Fibroblast of skin of right biceps (primary cell): ENCODE measurements at regions not wholly inside any gene's neighbourhood (a gene's known extent, or its start where the extent isn't known, plus 50 kb on each side); places are given as distances from the start of the nearest gene placed in this dataset.

Source experiments
- DNase-seq: peaks from one replicate; pipeline ENCODE4 v3.0.0-alpha.2; 2013

DNA sequence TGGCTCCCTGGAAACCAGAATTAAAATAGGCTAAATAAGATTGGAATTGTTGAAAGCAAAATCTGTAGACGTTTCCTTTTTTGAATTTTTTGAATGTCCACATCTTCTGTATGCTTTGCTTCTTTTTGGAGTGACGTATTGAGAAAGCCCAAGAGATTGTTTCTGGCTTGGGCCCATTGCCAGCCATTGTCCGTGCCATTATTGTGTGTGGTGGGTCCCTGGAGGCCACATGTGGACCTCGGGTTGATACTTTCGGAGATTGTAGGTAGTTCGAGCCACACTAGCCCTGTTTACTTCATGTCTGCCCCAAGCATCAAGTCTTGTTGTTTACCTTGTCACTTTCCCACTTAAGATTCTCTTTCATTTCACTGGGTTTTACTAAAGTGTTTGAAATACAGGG lies 106.0 kb downstream of the PALM2AKAP2 start:
- DNase-seq = no peak

DNA sequence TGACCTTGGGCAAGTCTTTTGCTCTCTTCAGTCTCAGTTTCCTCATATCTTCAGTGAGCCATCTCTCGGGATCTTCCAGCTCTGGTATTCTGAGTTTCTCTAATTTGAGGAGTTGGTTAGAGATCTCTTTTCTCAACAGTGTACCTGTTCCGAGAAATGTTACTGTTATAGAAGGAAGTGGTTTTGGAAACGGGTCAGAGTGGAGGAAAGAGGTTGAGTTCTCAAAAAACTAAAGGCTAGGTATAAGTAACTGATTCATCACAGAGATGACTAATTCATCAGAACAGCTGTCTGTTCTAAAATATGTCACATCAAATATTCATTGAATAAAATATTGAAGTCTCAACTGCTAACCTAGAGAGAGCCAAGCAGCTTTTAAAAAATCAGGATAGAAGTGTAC lies 106.6 kb downstream of the PALM2AKAP2 start:
- DNase-seq = no peak

DNA sequence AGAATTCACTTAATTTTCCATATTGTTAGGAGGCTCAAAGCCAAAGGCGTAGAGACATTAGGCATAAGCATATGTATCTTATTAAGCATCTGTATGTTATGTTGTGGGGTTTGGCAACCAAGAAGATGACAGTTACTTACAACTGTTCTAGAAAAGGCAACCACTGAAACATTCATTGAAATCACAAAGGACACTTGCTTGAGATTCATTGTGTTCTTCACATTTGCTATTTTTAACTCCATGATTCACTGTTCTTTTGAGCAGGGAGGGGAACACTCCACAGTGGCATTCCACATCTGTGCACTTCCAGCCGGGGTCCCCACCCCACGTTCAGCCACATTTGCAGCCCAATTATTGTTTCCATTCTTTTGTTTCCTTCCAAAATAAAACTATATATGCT lies 107.1 kb downstream of the PALM2AKAP2 start:
- peak; percentile 86 for DNase-seq

DNA sequence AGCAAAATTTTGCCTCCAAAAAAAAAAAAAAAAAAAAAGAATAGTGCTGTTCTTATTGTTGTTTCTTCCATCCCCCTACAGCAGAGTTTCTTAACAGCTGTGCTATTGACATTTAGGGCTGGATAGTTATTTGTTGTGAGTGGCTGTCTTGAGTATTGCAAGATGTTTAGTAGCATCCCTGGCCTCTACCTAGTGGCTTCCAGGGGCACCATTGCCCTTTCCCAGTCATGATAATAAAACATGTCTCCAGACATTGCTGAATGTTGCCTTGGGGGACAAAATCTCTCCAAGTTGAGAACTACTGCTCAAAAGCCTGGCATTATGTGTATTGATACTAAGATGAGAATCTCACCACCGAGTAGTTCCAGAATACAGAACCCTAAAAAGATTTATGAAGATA lies 108.7 kb downstream of the PALM2AKAP2 start:
- DNase-seq = no peak

DNA sequence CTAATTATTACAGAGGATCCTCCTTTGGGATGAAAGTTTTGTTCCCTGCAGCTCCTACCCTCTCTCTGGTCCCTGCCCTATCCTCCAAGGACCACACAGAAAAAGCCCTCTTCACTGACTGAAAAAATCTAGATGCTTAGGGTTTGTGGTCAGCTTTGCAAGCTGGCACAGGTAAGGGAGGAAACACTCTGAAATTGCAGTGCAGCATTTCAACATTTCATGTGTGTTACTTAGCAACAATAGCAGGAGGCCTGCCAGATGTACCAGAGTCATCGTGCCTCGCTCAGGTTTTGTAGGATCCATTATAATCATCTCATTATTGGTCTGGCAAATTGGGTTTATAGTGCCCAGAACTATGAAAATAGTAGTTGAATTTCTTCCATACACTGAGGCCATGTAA lies 109.5 kb downstream of the PALM2AKAP2 start:
- no peak for DNase-seq

DNA sequence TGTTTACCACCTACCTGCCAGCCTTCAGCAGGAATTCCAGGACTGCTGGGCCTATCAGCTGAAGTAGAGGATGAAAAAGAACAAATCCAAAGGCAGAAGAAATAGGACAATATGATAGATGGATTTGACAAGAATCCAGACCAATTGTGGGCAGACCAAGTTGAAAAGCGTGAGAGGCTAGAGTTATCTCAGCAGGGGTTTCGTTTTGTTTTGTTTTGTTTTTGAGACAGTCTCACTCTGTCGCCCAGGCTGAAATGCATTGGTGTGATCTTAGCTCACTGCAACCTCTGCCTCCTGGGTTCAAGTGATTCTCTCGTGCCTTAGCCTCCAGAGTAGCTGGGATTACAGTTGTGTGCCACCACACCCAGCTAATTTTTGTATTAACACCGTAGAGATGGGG lies 113.2 kb downstream of the PALM2AKAP2 start:
- DNase-seq = no peak

DNA sequence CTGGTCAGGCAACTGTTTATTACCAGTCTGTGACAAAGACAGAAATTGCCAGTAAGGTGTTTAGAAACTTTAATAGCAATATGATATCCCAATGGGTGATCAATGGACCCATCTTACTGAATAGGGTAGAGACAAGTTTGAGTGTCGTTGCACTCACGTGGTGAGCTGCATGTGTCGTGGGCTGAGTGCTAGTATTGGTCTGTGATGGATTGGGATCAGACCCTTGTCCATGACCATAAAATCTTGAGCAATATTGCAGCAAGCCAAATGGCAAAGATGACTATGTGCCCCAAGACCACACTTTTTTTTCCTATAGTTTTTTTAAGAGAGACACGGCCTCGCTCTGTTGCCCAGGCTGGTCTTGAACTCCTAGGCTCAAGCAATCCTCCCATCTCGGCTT lies 114.5 kb downstream of the PALM2AKAP2 start:
- DNase-seq = no peak

DNA sequence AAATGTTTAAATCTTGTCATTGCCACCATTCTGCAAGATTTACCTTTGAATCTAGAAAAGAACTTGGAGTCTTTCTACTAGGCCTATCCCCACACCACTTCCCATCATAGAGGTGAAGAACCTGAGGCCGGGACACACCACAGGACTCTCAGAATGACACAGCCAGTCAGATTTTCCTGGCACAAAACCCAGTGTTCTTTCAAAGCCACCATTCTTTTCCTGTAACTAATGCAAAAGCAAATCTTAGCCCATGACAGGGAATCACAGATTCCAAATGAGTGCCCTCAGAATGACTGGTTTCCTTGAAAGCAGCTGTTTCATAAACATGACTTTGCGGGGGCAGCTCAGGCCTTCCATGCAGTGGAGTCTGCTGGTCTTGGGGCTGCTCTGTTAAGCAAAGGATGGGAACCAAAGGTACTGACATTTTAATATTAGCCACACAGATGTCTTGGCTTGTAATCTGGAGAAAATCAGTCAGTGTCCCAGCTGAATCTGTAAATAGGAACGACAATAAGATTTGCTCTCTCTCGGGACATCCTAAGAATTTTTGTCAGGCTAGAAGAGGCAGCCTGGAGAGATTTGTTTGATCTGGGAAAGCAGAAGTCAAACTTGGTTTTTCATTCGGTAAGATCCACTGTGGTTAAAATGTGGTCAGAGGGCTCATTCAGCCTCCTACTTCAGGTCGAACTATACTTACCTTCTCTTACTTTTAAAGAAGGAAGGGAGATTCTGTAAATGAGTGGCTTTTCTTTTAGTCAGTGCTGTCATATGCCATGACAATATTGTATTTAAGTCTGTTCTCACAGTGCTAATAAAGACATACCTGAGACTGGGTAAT lies 115.1 kb downstream of the PALM2AKAP2 start:
- peak; percentile 79 for DNase-seq

DNA sequence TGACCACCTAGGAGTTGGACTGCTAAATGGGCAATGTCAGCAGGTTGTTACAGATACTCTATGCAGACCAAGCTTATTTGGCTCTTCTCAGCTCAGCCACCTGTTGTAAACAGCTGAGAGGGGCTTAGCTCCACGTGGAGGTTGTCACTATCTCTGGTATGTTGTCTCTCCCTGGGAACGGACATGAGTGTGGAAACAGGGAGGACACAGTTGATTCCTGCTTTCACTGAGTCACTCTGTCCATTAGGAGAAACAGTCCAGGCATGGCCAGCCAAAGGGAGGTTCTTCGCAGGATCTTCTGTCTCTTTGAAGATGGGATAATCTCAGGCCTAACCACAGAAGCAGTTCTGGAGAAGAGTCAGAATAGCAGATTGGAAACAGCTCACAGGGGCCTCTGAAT lies 121.2 kb downstream of the PALM2AKAP2 start:
- DNase-seq = peak; percentile 62

DNA sequence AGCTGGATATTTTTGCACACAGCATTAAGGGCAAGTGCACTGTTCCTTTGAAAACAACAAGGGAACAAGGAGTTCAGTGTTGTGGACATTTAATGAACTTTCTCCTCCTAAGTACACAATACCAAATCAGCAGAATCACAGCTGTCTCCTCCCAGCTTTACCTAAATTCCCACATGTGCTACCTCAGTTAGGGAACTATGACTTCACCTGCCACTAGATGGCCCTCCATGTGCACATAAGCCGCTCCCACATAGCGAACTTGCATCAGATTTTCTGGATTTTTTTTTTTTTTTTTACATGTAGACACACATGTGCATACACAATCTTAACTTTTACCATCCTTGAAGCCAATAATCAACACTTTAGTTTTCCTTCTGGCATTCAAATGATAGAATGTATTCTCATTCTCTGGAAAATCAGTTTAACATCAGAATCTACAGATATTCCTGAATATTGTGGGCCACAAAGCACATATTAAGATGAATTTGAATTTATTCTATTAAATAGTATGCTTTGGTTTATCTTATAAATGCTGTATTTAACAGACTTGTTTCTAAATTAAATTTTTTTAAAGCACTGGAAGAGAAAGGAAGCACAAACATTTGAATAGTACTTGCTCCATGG lies 123.6 kb downstream of the PALM2AKAP2 start:
- DNase-seq = peak; percentile 79

DNA sequence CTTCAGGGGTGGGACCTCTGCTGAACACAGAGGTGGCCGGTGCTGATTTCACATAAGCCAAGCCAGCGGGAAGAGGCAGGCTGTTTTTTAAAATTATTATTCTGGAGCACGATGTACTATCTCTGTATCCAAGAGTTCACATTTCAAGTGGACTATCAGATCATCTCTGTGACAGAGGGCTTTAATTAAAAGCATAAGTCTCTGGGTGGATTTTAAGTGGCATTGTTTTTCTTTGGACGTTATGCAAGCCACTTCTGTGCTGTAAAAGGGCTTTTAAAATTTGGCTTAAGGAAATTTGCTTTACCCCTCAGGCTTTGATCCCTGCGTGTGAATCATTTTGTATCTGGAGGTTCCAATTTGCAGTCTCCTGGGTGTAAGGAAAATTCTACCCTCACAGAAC lies 124.7 kb downstream of the PALM2AKAP2 start:
- DNase-seq = peak; percentile 16

DNA sequence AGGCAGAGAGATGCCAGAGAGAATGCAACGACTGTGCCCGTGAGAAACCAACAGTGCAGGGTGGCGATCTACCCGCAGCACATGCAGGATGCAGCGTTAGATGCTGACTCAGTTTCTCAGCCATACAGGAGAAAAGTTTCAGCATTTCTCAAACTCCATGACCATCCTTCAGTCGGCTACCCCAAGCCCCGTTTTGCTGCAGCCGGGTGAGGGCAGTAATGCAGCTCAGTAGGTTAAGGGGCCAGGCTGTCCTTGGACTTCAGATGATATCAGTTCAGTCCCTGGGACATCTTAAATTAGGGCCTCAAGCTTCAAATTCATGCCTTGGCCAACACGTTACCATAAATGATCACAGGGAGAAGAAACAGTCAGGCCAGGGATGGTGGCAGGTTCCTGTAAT lies 125.5 kb downstream of the PALM2AKAP2 start:
- no peak for DNase-seq

DNA sequence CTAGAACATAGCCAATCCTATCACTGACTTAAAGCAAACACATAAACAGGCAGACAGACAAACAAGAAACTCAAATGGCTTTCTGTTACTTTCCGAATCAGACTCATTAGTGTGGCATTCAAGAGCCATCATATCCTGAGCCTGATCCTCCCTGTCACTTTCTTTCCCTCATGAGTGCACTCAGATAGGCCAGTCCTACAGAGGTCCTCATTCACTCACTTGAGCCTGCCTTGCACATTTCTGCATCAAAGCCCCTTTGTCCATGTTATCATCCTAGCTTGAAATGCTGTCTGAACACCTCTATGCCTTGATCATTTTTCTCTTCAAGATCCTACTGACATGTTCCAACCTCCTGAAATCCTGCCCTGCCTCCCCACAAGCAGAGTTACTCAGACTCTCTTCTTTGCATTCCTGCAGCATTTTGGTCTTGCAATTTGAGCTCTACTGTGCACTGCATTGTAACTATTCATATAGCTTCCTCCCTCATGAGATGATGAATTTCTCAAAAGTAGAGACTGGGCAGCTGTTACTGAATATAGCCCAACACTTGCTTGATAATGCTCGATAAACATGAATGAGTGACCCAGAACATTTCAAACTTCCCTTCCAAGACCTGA lies 126.9 kb downstream of the PALM2AKAP2 start:
- peak; percentile 78 for DNase-seq

DNA sequence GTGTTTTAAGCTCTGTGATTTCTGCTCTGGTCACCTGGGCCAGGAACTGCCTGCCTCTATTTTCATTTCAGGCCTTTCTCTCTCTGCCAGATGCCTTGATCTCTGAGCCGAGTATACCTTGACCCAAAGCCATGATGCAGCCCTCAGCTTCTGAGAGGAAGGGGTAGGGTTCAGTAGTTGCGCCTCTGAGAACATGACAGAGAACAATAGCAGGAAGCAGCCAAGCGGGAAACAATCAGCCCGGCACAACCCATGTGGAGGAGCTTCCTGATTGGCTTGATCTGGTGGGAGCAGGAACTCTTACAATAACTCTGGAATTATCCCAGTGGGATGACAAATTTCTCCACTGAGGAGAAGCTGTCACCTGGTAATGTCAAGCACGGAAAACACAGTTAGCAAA lies 127.4 kb downstream of the PALM2AKAP2 start:
- DNase-seq = peak; percentile 17

DNA sequence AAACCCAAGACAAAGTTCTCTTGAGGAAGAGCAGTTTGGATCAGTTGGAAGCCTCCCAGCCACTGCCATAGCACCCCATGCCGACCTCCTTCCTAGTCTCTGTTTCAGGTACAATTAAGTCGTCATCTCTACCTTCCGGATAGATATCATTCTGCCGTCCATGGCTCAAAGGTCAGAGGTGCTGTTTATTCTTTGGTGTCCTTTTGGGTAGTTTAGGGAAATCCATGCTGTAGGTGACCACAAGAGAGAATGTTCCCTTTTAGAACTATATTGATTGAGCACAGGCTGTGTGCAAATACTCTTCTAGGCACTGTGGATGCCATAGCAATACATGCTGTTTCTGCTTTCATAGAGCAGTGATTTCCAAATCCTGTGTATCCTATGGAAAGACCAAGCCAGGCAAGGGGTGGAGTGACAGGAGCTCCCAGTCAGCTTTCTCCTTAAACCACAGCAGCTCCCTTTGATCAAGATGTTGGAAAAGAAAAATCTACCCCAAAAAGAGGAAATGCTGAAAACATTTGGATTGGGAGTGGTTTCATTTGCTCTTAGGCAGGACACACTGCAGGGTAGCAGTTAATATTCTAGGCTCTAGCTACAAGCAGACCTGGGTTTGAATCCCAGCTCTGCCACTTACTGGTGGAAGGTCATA lies 127.9 kb downstream of the PALM2AKAP2 start:
- DNase-seq = no peak

DNA sequence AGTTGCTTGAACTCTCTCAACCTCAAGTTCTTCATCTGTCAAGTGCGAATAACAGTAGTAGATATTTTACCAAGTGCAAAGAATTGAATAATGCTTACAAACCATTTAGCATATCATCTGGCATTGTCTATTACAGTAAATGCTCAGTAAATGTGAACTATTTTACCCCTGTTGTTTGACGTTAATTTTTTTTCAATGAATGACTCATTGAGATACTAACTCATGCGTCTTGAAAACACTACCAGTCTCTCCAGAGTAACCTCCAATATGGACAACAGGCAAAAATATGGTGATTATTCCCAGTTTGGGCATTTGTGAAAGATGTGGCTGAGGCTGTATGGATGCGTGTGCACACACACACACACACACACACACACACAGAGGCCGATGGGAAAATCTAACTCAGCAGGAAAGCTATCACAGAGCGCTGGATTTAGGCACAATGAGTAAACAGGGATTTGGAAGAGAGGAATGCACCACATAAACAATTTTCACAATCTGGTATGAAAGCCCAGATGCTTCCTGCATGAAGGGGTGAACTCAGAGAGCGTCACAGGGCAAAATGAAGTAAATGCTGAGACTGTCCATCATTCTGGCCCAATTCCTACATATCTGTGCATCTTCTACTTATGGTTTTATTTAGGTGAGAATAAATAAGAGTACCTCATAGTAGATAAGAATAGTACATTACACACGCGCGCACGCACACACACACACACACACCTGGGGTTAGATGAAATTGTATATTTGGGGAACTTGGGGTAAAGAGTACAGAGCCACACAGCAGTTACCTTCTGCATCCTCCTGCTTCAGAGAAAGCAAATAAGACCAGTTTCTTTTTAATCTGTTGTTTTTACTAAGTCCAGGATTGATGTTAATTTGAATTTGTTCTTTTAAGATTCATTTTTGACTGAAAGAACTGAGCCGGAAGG lies 128.7 kb downstream of the PALM2AKAP2 start:
- peak; percentile 70 for DNase-seq

DNA sequence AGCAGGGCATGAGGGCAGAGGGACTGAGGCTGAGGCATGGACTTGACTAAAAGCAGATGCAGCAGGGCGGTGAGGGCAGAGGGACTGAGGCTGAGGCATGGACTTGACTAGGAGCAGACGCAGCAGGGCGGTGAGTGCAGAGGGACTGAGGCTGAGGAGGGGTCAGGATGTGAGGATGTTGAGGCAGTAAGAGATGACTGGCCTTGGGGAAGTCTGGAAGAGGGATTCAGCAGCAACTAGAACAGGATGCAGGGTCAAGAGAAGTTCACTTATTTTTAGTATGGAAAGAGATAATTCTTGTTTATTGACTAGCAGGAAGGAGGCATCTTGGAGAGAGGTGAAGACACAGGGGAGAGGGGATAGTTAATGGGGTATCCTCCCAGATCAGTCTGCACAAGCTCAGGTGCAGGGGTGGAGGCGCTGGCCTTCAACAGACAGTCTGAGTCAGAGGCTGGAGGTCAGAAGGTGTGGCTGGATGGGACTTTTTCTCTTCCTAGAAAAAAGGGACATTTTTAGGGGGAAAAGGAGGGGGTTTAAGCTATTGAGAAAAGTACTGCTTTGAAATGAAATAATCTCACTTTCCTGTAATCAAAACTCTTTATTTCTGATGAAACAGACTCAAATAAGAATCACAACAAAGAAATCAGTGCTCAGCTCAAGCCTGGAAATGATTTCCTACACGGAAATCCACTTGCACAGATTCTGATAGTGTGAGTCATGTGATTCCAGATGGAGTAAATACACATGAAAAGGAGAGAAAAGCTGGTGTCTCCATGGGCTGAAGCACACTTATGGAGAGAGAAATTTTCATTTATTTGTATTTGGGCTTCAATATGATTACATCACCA lies 130.9 kb downstream of the PALM2AKAP2 start:
- DNase-seq = peak; percentile 84

DNA sequence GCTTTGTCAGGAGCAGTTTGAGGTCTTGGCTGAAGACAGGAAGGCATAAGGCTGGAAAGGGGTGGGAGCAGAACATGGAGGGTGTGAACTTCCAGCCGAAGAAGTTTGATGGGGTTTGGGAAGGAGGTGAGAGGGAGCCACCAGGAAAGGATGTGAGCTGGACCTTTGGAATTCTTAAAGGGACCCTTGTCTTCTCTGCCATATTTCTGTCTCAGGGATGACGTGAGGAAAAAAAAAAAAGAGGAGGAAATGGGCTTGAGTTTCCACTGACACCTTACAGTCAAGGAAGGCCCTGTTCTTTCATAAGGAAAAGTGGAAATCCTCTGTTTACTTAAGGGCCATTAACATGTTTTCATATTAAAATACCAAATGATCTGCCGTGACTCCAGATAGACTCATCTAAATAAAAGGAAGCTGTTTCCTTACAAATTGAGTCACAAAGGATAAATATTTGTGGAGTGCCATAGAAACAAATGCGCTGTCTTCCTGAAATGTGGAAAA lies 132.1 kb downstream of the PALM2AKAP2 start:
- peak; percentile 82 for DNase-seq

DNA sequence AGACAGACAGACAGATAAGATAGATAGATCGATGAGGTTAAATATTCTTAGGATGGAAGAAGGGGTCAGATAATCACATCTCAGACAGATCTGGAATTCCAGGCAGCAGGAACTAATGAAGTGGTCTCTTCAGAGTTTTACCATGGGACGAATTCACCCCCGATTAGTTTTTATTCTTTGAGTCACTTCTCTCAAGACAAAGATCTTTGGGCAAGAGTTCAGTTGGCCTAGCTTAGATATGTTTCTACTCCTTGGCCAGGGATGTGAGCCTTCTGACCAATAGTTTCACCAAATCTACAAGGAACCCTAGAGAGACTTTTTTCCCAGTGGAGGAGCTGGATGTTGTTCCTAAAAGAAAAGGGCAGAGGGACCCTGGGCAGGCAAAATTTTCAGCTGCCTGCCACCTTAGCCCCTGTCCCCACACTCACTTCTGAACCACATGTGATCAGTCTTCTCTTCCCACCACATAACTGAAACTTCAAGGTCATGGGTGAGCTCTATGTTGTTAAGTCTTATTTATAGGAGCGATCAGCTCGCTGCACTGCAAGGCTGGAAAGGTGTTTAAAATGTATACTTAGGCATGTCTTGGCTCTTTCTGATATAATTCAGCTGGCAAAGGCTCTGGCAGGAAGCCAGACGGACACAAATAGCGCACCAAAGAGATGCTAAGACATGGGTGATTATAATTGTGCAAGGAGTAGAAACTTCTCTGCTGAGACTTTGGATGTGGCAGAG lies 132.9 kb downstream of the PALM2AKAP2 start:
- DNase-seq = peak; percentile 36

DNA sequence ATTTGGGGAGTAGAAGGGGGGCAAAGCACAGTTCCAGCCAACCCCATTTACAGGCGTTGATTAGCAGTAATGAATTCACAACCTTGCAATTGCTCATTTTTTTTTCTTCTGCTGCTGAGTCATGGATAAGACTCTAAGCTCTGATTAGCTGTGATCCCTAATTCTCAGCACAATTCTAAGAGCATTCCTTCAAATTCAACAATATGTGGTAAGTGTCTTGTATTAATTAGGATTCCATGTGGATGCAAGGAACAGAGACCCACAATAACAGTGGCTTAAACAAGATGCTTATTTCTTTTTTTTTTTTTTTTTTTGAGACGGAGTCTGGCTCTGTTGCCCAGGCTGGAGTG lies 133.4 kb downstream of the PALM2AKAP2 start:
- DNase-seq = peak; percentile 63
